ENCODE measurements at regions not wholly inside any gene's neighbourhood (a gene's known extent, or its start where the extent isn't known, plus 50 kb on each side); places are given as distances from the start of the nearest gene placed in this dataset.

GRCh38 chr2:185082749-185083148 lies 484.4 kb downstream of the ZNF804A start:
- no peak for TF ChIP-seq CTCF (IDR thresholded peaks at IDR 0.05; ENCODE audit: insufficient read depth, low read depth, low read length)
- no peak for TF ChIP-seq EZH2 (IDR thresholded peaks at IDR 0.05; ENCODE audit: insufficient read depth, low read length)
